HUES48 (cell line): ENCODE measurements at regions not wholly inside any gene's neighbourhood (a gene's known extent, or its start where the extent isn't known, plus 50 kb on each side); places are given as distances from the start of the nearest gene placed in this dataset.

ENCODE experiments used
- H3K27ac ChIP-seq: one replicate; pipeline ENCODE4 v1.7.0; 2013; ENCODE audit warnings: low read depth, low read length, inconsistent platforms
- H3K27me3 ChIP-seq: 2 replicates; pipeline ENCODE4 v1.6.1; 2013; ENCODE audit warnings: mild to moderate bottlenecking, low read length; ENCODE audit not compliant: control insufficient read depth, insufficient read depth
- H3K36me3 ChIP-seq: 2 replicates; pipeline ENCODE4 v1.6.1; 2013; ENCODE audit warnings: low read length; ENCODE audit not compliant: control insufficient read depth, insufficient read depth
- H3K4me1 ChIP-seq: 2 replicates; pipeline ENCODE4 v1.6.1; 2013; ENCODE audit warnings: mild to moderate bottlenecking, low read length; ENCODE audit not compliant: control insufficient read depth, insufficient read depth
- H3K4me3 ChIP-seq: 2 replicates; pipeline ENCODE4 v1.5.1; 2013; ENCODE audit warnings: mild to moderate bottlenecking, low read depth, low read length
- H3K9ac ChIP-seq: 2 replicates; pipeline ENCODE4 v1.6.1; 2013; ENCODE audit warnings: mild to moderate bottlenecking, low read depth, low read length, moderate library complexity
- H3K9me3 ChIP-seq: 2 replicates; pipeline ENCODE4 v1.6.1; 2013; ENCODE audit warnings: low read length; ENCODE audit not compliant: control insufficient read depth, insufficient read depth

DNA sequence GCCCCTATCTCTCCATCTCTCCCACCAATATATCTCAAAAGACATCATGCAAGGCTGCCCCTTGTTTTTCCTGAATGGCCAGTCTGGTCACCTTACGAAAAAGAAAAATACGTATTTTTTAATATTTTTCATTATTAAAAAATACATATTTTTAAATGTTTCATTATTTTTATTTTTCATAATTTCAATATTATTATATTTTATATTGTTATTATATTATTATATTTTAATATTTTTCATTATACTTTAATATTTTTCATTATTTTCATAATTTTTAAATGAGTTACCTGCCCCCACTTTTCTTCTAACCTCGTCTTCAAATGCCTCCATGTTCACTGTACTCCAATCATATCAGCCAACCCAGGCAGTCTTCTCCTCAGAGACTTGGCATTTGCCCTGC lies 116.0 kb upstream of the ERCC4 start:
- no peak overlapping the region for H3K9ac ChIP-seq
- no peaks in the 10 kb centered on the region for H3K36me3 ChIP-seq
- H3K27me3 ChIP-seq, result no peaks in the 10 kb centered on the region
- H3K4me1 ChIP-seq, result no peaks in the 10 kb centered on the region
- H3K9me3 ChIP-seq, result no peaks in the 10 kb centered on the region
- no peak overlapping the region for H3K27ac ChIP-seq
- no peak overlapping the region for H3K4me3 ChIP-seq

DNA sequence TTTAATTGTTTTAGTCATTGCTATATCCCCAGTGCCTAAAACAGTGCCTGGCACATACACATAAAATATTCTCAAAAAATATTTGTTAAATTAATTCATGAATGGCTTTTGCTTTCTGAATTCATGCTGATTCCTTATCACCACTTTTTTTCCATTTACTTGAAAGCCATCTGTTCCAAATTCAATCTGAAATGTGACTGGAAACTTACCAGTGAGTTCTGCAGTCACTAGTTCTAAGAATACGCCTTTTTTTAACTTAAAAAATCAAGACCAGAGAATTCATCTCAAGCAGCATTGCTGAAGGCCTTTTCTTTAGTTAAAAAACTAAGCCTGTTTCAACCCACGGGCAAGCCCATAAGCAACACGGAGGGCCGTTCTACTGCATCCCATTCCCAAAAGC lies 114.0 kb upstream of the ERCC4 start:
- Histone ChIP-seq H3K4me3 (no peak overlapping the region), H3K9ac (no peak overlapping the region), H3K27ac (no peak overlapping the region), H3K4me1 (no peaks in the 10 kb centered on the region), H3K36me3 (no peaks in the 10 kb centered on the region), H3K27me3 (no peaks in the 10 kb centered on the region), H3K9me3 (no peaks in the 10 kb centered on the region)

DNA sequence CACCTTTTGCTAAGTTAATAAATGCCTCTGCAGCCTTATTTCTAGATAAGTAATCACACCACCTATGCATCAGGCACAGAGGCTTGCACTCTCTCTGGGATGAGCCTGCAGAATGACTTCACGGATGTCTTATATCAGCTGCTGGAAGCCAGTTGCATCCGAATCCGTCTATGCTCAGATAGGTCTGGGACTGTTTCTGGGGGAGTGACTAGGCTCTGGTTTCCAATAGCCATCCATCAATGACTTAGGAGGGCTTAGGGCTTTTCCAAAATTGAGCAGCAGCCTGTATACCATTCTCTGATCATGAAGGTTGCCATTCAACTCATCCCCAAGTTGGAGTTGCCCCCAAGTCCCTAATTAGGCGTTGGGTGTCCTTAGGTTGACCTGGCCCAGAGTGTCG lies 113.3 kb upstream of the ERCC4 start:
- Histone ChIP-seq H3K4me3 (no peak overlapping the region), H3K9me3 (no peaks in the 10 kb centered on the region), H3K9ac (no peak overlapping the region), H3K36me3 (no peaks in the 10 kb centered on the region), H3K27ac (no peak overlapping the region), H3K27me3 (no peaks in the 10 kb centered on the region), H3K4me1 (no peaks in the 10 kb centered on the region)

DNA sequence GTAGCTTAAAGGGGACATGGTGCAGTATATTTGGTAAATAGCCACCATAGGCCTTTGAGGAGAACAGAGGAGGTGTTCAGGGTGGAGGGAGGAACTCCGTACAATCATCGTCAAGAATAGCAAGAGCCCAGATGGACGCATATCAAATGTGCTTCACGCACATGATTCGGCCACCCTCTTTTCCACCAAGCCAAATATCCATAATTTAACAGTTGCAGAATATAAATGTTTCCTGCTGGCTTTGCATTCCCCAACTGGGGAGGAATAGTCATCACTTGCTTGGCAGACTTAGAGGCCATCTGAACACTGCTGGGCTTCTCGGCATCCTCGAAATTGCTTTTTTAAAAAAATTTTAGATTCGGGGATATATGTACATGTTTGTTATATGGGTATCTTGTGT lies 111.9 kb upstream of the ERCC4 start:
- H3K27me3 ChIP-seq, result no peaks in the 10 kb centered on the region
- no peak overlapping the region for H3K9ac ChIP-seq

DNA sequence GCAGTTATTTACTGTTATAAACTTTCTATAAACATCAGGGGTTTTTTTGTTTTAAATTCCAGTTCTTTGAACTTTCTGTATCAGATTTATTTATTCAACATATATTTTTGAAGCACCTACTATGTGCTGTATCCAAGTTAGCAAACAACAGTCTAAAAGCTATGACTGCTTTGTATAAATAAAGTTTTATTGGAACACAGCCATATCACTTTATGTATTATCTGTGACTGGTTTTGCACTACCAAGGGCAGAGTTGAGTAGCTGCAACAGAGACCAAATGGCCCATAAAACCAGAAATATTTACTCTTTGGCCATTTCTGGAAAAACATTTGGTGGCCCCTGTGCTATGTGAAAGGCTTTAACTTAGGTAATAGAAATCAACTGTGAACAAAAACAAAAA lies 110.2 kb upstream of the ERCC4 start:
- Histone ChIP-seq H3K9ac (no peak overlapping the region), H3K27me3 (no peaks in the 10 kb centered on the region), H3K4me1 (no peaks in the 10 kb centered on the region)

More for the DNA sequence above, 111.9 kb upstream of the ERCC4 start:
- H3K4me1 ChIP-seq, result no peaks in the 10 kb centered on the region
- no peak overlapping the region for H3K4me3 ChIP-seq
- H3K36me3 ChIP-seq, result no peaks in the 10 kb centered on the region
- no peaks in the 10 kb centered on the region for H3K9me3 ChIP-seq
- H3K27ac ChIP-seq, result no peak overlapping the region

DNA sequence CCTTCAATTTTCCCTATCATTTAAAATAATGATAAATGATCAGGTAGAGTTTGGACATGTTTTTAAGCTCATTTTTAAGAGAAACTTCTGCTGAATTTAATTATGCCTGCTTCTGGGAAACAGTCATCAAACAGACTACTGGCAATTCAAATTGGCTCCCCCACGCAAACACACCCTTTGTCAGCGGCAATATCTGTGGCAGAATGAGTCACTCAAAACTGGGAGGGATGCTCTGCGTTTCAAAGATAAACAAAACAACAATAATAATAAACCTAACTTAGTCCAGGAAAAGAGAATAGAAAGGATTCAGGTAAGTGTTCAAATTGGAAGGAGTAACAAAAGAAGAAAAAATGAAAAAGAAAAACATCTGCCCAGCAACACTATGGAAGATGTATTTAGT lies 108.1 kb upstream of the ERCC4 start:
- Histone ChIP-seq H3K4me3 (no peak overlapping the region), H3K36me3 (no peaks in the 10 kb centered on the region), H3K27me3 (no peaks in the 10 kb centered on the region), H3K27ac (no peak overlapping the region), H3K4me1 (no peaks in the 10 kb centered on the region), H3K9me3 (no peaks in the 10 kb centered on the region), H3K9ac (no peak overlapping the region)

More for the DNA sequence above, 110.2 kb upstream of the ERCC4 start:
- no peak overlapping the region for H3K27ac ChIP-seq
- H3K4me3 ChIP-seq, result no peak overlapping the region
- H3K36me3 ChIP-seq, result no peaks in the 10 kb centered on the region
- H3K9me3 ChIP-seq, result no peaks in the 10 kb centered on the region

DNA sequence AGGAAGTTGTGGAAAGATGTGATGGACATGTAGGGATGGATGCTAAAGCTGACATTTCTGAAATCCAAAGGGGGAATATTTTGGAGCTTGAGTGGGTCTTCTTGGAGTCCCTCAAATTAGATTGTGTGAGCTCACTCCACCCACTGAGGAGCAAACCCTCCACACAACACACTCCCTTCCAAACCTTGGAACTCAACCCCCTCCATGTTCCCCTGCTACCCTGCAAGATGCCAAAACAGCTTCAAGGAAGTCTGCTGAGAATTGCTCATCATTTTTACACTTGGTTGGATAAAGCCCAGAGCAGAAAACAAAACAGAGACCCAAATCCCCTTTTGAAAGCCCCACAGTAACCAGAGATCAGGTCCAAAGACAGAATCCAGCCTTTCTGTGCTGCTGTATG lies 103.3 kb upstream of the ERCC4 start:
- H3K4me1 ChIP-seq, result no peaks in the 10 kb centered on the region

DNA sequence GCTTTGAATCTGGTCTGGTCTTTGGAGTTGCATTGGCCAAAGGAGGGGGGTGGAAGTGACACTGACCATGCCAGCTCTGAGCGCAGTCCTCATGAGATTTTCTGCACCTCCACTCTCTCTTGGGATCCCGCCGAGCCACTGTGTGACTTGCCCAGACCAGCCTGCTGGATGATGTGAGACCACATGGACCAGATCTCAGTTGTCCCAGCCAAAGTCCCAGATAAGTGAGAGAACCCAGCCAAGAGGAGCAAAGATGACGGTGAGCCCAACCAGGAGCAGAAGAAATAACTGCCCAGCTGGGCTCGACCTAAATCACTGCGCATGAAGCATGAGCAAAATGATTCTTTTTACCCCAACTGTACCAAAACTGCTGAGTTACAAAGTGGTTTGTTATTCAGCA lies 96.5 kb upstream of the ERCC4 start:
- no peaks in the 10 kb centered on the region for H3K9me3 ChIP-seq
- H3K36me3 ChIP-seq, result no peaks in the 10 kb centered on the region
- no peak overlapping the region for H3K27ac ChIP-seq
- H3K27me3 ChIP-seq, result no peaks in the 10 kb centered on the region
- H3K4me1 ChIP-seq, result no peaks in the 10 kb centered on the region
- no peak overlapping the region for H3K4me3 ChIP-seq
- H3K9ac ChIP-seq, result no peak overlapping the region

More for the DNA sequence above, 103.3 kb upstream of the ERCC4 start:
- H3K4me3 ChIP-seq, result no peak overlapping the region
- no peaks in the 10 kb centered on the region for H3K36me3 ChIP-seq
- H3K9ac ChIP-seq, result no peak overlapping the region
- no peak overlapping the region for H3K27ac ChIP-seq
- H3K27me3 ChIP-seq, result no peaks in the 10 kb centered on the region
- no peaks in the 10 kb centered on the region for H3K9me3 ChIP-seq

DNA sequence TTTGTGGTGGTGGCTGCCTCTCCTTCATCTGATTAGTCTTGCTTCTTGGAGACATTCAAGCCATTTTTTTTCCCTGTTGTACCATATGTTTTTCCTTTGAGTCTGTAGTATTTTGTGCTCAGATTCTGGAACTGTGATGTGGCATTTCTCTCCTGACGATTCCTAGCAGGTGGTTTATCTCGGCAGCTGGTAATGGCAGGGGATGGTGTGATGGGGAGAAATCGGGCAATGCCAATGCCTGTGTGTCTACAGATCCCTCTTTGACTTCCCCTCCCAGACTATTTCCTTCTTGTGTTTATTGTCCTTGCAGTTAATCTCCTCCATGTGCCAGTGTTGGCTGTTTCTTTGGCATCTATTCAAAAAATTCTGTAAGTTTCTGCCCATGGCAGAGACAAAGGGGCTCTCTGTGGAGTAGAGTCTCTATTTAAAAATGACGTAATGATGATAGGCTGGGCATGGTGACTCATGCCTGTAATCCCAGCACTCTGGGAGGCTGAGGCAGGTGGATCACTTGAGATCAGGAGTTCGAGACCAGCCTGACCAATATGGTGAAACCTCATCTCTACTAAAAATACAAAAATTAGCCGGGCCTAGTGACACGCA lies 90.2 kb upstream of the ERCC4 start:
- no peaks in the 10 kb centered on the region for H3K9me3 ChIP-seq
- H3K27me3 ChIP-seq, result no peaks in the 10 kb centered on the region
- H3K36me3 ChIP-seq, result no peaks in the 10 kb centered on the region
- H3K4me3 ChIP-seq, result no peak overlapping the region
- no peak overlapping the region for H3K9ac ChIP-seq
- no peak overlapping the region for H3K27ac ChIP-seq
- H3K4me1 ChIP-seq, result peaks cover 3% of the 10 kb centered on the region; the same call in 1 of the 2 replicates

DNA sequence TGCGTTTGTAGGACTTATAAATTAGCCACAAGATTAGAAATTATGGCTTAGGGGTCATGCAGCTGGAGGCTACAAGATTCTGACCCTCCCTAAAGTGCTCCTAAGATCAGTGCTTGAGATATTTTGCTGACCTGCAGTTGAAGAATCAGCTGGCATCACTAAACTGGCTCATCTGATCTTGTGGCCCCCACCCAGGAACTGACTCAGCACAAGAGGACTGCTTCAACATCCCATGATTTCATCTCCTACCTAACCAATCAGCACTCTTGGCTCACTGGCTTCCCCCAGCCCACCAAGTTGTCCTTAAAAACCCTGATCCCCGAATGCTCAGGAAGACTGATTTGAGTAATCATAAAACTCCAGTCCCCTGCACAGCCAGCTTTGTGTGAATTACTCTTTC lies 86.4 kb upstream of the ERCC4 start:
- H3K36me3 ChIP-seq, result no peaks in the 10 kb centered on the region
- H3K27me3 ChIP-seq, result no peaks in the 10 kb centered on the region
- H3K9ac ChIP-seq, result no peak overlapping the region
- peaks cover 3% of the 10 kb centered on the region; the same call in 1 of the 2 replicates for H3K4me1 ChIP-seq
- no peaks in the 10 kb centered on the region for H3K9me3 ChIP-seq
- H3K27ac ChIP-seq, result no peak overlapping the region
- no peak overlapping the region for H3K4me3 ChIP-seq

DNA sequence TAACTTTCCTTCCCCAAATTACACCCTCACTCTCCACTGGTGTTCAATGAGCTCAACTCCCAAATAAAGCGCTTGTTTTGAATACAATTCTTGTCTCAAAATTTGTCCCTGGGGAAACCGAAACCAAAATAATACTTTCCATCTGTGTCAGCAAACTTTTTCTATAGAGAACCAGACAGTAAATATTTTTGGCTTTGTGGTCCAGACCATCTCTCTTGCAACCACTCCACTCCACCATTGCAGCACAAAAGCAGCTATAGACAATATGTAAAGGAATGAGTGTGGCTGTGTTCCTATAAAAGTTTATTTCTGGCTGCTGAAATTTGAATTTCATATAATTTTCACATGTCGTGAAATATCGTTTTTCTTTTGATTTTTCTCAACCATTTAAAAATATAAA lies 84.6 kb upstream of the ERCC4 start:
- no peak overlapping the region for H3K27ac ChIP-seq
- peaks cover 2% of the 10 kb centered on the region; the same call in 1 of the 2 replicates for H3K4me1 ChIP-seq
- no peak overlapping the region for H3K4me3 ChIP-seq
- no peak overlapping the region for H3K9ac ChIP-seq
- no peaks in the 10 kb centered on the region for H3K36me3 ChIP-seq
- H3K9me3 ChIP-seq, result no peaks in the 10 kb centered on the region
- no peaks in the 10 kb centered on the region for H3K27me3 ChIP-seq
